Amniotic epithelial cell (primary cell): ENCODE measurements at regions not wholly inside any gene's neighbourhood (a gene's known extent, or its start where the extent isn't known, plus 50 kb on each side); places are given as distances from the start of the nearest gene placed in this dataset.
A peak's percentile ranks its signal among the peaks of the same experiment; 100 is the strongest.

ENCODE experiments used
- DNase-seq: peaks from one replicate; pipeline ENCODE4 v3.0.0-alpha.2; 2010; ENCODE audit warnings: low read depth

DNA sequence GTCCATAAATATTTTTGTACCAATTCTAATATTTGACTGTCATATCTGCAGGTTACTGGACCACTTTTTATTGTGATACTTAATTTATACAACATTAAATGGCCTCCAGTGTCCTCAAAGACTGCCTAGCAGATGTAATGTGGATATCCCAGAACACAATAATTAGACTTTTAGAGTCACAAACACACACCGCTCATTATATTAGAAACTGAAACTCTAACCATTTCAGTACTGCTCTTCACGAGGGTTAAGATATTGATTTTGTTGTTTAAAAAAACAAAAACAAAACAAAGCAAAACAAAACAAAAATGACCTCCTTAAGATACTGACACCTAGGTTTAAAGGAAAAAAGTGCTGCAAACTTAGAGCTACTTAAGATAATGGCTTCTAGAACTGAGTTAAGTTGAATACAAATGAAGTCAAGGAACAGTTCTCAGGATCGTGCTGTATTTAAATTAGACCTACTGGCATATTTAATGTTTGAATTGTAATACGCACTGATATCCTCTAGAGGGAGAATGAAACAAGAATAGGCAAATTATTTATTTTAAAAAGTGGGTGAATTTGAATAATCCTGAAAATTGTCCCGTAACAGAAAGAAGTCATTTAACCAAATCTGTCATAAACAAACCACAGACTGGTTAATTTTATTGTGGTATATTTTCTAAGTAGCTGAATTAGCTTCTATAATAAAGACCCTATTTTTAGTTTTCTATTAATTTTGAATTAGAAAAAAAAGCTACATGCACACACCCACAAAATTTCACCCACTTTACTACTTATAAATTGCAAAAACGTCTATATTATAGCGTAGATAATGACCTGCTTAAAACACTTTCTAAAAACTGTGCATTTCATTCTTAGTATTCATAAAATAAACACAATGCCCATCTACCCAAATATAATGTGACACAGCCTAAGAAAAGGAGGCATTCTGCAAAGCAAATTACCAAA lies 395.2 kb upstream of the DCN start:
- DNase-seq, result peak; percentile 26

DNA sequence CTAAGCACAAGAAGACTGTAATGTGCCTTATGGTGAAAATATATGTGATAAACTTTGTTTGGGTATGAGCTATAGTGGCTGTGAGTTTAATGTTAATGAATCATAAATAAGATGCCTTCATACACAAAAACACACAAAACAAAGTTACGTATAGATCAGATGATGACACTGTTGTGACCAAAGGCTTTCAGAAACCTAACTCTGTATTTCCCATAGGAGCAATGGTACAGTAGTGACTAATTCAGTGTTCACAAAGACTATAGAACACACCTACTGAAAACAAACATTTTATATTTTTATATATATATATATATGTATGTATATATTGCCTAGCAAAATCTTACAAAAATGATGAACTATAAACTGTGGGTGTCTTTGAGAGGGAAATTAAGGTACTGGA lies 393.8 kb upstream of the DCN start:
- no peak for DNase-seq

DNA sequence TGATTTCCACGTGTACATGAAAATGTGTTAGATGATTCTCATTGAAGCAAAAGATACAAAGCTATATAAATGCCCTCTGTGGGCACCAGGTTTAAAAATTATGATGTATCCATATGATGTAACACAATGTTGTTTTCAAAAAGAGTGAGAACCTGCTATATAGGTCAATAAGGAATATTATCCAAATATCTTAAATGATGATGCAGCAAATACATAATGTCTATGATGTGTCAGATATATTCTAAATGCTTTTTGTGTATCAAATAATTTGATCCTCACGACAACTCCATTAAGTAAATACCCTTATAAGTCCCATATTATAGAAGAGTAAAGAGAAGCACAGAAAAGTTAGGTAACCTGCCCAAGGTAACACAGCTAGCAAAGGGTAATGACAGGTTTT lies 393.0 kb upstream of the DCN start:
- no peak for DNase-seq

DNA sequence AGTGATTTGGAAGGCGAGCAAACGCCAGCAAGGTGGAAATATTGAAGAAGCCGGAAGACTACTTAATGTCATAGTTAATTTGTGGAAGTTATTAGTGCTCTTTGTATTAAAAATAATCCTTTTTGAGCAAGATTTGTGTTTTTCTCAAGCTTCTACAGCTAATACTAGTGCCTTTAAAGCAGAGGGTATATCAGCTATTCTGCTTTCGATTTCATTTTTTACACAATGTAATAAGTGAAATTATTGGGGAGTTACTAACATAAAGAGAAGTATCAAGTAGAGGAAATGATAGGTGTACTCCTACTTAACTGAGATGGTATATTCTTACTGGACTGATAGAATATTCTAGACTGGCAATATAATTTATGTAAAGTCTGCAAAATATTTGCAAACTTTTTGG lies 392.4 kb upstream of the DCN start:
- no peak for DNase-seq

DNA sequence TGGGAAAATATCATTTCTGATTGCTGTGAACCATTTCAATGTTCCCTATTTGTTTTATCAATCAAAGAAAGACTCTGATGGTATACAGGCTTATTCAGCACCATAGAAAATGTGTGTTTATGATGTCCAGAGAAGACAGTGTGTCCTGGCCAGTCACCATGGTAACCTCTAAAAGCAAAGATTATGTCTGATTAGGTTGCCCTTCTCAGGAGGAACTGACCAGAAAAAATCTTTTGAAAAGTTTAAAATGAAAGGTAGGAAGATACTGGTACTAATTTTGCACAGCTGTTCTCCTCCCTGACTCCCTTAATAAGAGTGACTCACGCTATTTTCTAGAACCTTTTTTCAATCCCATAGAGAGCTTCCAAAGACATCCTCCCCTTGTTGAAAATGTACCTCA lies 391.8 kb upstream of the DCN start:
- peak; percentile 24 for DNase-seq

DNA sequence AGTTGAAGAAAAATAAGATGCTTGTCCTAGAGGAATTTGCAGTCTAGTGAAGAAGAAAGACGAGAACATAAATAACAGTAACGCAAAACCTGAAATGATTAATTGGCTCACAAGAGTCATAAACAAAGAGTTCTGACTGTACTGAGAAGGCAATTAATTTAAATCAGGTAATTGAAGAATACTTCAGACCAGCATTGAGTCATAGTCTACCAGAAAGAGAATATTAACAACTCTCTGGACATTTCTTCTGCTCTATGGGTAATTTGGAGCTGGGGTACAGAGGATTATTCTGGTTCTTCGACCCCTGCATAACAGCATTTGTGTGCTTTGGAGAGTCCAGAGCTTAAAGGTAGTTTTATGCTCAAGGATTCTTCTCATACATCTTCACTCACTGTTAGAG lies 390.3 kb upstream of the DCN start:
- DNase-seq, result no peak

DNA sequence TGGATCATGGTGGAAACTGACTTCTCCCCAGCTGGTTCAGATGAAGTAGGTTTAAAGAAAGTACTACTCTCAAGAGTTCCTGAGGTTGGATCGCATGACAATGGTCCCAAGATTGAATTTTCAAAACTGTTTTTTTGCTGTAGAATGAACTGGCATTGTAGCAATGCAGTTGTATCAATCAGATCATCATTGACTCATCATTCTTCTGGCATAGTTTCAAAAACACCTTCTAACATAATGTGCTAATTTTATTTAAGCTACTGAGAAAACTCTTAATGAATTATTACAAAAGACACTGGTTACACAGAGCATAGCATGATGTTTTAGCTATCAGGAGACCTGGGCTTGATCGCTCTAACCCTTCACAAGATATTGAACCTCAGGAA lies 384.5 kb upstream of the DCN start:
- no peak for DNase-seq

DNA sequence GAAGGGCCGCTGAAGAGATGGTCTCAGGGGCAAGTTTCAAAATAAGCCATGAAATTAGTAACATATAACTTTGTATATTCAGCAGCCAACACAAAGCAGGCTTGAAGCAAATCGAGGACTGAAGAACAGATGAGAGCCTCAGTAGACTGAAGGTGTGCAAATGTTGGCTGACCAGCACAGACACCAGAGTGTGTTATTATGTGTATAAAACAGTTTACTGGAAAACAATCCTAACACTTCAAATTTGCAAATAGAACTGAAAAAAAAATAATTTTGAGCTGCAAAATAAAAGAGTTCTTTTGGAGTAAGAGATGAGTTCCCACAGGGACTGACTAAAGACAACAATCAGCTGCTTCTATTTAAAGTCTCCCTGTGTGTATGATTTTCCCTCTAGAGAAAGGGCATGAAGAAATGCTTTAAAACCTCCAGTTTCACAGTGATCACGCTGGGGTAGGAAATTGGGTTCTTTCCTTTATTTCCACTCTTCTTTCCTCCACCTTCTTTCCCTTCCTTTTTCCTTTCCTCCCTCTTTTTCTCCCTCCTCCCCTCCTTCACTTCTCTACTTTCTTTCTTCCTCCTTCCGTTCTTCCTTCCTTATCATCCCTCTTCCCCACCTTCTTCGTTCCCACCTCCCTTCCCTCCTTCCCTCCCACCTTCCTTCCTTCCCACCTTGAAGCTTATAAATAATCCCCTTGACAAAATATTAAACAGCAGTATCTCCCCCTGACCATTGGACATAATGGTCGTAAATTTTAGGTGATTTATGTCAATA lies 383.9 kb upstream of the DCN start:
- DNase-seq, result no peak

DNA sequence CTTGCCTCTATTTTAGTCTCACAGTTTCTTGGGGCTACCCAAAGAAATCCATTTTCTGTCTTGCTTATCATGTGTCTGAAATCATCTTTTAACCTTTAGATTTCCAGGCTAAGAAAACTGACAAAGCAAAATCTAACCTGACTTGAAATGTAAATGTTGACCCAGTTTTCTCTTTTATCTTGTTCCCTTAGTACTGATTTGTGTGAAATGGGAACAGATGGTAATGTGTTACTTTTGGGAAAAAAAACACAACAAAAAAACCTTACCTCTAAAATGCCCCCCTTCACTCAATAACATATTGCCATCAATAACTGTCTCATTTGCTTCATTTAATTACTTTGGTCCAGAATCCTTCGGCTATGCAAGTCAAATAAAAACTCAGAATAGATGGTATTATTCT lies 383.2 kb upstream of the DCN start:
- DNase-seq, result no peak

DNA sequence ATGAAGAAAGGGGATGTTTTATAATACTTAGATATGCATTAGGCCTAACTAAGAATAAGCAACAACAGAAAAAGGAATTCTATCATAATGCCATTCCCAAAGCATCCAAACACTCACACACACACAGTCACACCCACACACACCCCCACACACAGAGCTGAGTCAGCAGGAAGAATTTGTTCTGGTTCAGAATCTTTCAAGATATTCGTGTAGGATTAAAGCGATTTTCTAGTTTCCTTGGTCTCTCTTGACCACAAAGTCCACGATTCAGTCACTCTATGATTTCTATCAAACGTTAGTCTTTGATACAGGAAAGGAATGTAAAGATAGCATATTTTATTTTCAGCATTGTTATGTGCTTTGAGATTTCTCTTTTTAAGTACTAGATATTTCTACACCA lies 382.6 kb upstream of the DCN start:
- peak; percentile 87 for DNase-seq

DNA sequence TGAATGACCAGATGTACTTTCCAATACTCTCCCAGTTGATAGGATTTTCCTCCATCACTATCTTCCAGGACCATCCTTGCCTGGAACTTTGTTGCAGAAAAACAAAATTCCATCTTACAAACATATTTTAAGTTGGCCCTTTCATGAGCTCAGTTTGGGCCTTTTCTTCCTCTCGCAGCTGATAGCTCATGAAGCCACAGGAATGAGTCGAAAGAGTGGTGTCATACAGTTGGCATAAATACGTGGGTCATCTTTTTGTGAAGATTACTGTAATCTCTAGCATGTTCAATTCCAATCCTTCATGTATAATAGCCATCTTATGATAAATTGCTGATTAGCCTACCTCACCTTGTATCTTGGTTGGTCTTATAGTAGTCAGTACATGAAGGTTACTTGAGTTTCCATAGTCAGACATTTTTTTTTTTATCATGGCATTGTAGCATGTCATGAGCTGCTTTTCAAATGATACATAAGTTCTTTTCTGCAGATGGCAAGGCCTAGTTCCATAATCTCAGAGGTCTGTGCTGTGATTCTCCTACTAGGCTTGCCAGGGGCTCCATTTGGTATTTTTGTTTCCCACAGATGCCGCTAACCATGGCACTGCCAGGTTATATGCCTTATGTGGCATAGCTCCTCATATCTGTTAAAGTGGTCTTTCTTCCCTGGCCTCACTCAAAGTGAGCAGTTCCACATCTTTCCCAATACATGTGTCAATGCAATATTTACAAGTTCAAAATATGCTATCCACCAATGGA lies 380.6 kb upstream of the DCN start:
- DNase-seq, result no peak

DNA sequence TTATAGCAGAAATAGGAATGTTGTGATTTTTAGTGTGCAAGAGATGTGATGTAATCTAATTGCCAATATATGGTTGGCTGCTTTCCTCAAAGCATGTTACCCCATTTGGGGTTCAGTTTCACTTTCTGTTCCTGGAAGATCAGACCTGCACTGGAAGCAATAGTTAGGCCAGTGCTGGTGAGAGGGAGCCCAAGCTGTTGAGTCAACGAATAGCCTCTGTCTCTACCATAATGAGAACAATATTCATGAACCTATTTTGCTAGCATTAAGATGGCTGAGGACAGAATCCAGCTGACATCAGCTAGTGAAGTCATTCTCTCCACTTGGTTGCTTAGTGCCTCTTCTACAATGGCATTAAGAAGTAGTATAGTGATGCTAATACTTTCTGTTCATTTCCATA lies 379.9 kb upstream of the DCN start:
- DNase-seq, result no peak

DNA sequence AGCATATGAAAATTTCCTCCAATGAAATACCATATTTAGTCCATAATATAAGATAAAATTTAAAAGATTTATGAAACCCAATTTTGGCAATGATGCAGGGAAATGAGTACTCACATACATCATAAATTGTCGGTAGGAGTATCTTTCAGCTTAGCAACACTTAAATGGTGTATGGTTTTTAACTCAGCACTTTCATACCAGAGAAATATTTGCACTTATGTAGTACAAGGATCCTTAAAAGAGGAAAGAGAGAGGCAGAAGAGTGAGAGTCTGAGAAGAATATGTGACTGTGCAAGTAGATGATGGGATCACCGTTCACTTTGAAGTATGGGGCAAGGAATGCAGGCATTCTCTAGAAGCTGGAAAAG lies 379.3 kb upstream of the DCN start:
- DNase-seq, result no peak

DNA sequence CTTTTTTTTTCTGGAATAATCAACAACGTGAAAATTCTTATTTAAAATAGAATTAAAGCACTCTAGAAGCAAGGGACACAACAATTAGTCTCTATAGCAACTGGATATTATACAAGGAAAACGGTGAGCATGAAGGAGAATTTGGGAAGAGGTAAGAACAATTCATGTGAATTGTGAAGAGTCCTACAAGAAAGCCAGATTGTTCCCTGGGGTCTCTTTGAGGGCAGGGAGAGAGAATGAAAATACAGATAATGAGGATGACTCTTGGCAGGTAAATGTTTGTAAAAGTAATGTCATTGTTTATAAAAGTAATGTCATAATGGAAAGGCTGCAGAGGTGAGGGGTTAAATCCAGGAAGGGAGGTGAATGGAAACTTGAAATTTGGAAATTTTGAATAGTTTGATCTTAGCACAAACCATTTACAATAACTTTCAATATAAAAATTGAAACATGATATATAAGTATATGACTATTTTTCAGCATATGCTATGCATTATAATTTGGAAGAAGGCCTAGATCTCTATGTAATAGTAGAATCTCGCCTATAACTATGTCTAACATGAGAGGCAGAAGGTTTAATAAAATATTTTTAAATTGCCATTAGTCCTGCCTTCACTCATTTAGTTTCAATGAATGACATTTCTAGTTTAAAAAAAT lies 378.8 kb upstream of the DCN start:
- no peak for DNase-seq

DNA sequence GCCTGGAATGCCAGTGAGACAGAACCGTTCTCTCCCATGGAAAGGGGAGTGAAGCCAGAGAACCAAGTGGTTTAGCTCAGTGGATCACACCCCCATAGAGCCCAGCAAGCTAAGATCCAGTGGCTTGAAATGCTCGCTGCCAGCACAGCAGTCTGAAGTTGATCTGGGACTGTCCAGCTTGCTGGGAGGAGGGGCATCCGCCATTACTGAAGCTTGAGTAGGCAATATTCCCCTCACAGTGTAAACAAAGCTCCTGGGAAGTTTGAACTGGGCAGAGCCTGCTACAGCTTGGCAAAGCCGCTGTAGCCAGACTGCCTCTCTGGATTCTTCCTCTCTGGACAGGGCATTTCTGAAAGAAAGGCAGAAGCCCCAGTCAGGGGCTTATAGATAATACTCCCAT lies 374.3 kb upstream of the DCN start:
- DNase-seq, result no peak

DNA sequence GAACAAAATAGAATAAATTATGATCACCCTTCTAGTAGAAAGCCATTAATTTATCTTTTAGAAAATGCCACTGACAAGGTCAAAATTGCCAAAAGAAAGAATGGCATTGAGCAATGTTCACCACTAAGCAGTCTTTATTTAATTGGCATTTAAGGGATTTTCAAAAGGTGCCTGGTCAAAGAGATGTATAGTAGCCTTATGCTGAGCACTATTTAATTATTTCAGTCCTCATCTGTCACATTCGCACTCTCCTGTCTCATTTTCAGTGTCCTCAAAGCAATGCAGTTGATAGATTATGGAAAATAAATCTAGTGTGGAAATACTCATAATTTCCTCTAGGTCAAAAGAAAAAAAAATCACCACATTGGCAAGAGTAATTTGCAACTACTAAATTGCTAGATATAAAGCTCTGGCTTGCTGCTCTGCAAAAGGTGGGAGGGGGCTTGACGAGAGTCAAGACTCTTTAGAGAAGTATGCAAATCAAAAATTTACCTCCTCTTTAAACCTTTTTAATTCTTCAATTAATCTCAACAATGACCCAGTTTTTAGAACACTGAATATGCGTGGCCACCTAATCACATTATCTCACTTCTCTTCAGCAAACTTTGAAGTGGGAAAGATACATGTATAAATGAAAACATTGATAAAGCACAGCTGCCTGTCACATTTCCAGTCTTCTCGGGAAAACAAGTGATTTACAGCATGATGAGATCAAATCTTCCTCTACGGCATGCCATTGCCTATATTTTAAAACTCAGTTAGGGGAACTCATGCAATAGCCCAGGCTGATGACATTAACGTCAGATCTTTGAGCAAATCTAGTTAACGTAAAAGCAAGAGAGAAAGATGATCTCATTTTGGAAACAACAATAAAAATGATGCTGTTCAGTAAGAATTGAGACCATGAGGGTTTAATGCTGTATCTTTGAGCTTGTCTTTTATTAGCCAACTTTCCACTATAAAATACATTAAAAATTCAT lies 373.1 kb upstream of the DCN start:
- DNase-seq, result no peak

DNA sequence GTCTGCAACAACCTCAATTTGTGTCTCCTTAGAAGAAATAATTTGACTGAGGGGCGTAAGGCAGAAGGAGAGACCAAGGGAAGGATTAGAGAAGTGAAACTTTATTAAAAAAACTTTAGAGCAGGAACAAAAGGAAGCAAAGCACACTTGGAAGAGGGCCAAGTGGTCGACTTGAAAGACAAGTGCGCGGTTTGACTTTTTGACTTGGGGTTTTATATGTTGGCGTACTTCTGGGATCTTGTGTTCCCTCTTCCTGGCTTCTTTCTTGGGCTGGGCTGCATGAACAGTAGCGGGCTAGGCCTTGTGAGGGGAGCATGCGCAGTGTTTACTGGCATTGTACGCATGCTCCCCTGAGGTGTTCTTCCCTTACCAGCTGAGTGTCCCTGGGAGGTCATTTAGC lies 369.3 kb upstream of the DCN start:
- DNase-seq, result no peak

DNA sequence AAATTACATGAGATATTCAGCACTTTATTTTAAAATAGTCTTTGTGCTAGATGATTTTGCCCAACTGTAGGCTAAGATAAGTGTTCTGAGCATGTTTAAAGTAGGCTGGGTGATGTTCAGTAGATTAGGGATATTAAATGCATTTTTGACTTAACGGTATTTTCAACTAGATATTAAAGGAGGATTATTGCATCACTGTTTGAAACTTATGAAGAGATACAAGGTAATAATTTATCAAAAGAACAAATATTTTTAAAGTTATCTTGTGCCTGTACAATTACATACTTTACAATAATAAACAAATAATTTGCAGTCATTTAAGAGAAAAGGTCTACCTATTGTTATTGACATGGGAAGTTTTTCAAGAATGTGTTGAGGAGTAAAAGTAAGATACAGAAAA lies 368.6 kb upstream of the DCN start:
- DNase-seq, result no peak

DNA sequence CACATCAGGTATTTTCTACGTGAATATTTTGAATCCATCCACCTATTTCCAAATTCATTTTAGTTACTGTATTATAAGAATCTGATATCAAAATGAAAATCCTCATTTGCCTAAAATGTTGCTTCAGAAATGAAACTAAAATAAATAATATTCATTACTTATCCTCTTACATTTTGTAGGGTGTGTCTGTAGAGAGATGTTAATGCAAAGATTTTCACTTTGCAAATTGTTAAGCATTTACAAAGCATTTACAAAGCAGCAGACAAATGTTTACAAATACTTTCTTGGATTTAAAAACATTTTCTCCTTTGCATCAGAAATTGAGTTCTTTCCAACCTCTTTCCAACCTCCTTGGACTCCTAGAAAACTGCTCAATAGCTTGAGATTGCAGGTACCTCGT lies 360.0 kb upstream of the DCN start:
- DNase-seq, result no peak

DNA sequence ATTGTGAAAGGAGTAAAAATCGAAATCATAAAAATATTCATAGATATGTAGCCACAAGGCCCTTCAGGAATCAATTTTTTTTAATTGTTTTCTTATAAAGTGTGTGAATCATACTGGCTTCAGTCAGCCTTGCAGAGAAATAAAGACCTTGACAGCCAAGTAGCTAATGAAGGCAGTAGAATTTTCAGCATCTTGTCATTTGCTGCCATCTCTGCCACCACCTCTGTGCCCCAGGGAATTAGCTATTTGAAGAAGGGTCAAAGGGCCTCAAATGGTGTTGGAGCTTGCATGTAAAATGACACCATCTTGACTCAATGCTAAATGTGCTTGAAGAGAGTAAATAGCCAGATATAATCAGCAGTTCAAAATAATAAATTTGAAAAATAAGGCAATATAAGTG lies 359.4 kb upstream of the DCN start:
- DNase-seq, result no peak

DNA sequence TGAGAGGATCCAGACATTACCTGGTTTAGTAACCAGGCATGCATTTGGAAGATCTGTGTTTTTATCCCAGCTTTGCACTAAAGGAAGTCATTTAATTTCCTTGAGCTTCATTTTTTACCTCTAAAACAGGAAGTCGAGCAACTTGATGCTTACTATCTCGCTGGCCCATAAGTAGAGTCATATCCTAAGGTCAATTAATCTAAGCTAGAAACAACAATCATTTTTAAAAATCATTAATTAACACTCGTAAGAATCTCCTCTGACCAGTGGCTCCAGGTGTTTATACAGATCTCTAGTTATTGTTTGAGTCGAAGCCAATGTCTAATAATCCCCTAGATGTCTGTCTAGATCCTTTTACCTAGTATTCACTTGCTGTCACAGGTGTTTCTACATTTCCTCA lies 355.8 kb upstream of the DCN start:
- no peak for DNase-seq
